Central memory CD4-positive, alpha-beta T cell (primary cell): ENCODE measurements at regions not wholly inside any gene's neighbourhood (a gene's known extent, or its start where the extent isn't known, plus 50 kb on each side); places are given as distances from the start of the nearest gene placed in this dataset.
"Not testable (repeated sequence)": the region's sequence is repeated elsewhere in the genome, so short reads cannot be mapped to it uniquely, and the experiment has no call there.

ENCODE experiments used
- DNase-seq: peaks from one replicate; pipeline ENCODE4 v3.0.0; 2022

DNA sequence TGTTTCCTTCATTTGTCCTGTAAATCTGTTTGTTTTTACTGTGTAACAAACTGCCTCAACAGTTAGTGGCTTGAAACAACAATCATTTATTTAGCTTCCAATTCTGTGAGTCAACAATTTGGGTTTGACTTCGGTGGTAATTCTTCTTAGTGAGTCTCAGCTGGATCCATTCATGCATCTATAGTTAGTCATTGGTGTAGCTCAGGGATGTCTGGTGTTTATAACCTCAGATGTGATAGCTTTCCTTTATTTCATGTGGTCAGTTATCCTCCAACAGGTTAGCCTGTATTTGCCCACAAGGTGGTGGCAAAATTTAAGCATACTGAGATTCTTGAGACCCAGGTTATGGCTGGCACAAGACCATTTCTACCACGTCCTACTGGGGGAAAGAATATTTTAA is 1267.2 kb downstream of the RAPGEF2 start:
- DNase-seq: no peak

- DNase-seq: no peak
These were observed 1268.6 kb downstream of the RAPGEF2 start for GRCh38 chr4:160371446-160371845.

DNA sequence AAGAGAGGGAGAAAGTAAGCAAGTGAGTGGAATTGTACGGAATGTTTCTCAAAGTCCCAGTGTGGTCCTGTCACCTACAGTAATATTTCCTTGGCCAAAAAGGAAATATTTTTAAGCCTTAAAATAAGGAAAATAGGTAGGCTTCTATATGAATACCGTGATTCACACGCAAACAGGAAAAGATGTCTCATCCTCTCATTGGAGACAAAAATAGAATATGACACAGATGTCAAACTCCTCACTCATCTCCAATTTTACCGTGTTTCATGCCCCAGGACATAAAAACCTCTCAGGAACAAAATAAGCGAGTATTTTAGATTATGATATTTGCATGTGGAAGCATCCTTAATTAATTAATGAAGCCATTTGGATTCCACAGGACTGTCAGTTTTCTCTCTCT is 1269.5 kb downstream of the RAPGEF2 start:
- no peak for DNase-seq

GRCh38 chr4:160373911-160374310 is 1271.0 kb downstream of the RAPGEF2 start:
- DNase-seq: no peak

GRCh38 chr4:160375772-160376452 is 1273.0 kb downstream of the RAPGEF2 start:
- no peak for DNase-seq

- DNase-seq: no peak
These were observed 1284.0 kb downstream of the RAPGEF2 start for GRCh38 chr4:160386846-160387245.

DNA sequence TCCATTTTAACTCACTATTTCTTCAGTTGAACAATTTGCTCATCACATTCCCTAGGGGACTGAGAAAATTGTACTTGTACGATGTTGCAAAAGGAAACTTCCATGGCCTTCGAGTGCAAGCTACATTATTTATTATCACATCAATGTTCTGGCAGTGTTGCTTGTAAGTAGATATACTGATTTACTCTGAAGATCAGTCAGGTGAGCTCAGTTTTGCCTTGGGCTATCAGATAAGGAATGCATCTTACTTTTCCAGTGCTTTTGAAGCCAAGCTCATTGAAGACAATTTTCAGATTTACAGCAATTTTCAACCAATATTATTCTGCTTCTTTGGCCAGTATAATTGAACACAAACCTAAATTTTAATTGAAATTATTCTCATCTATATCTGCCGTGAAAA is 1296.9 kb downstream of the RAPGEF2 start:
- no peak for DNase-seq

DNA sequence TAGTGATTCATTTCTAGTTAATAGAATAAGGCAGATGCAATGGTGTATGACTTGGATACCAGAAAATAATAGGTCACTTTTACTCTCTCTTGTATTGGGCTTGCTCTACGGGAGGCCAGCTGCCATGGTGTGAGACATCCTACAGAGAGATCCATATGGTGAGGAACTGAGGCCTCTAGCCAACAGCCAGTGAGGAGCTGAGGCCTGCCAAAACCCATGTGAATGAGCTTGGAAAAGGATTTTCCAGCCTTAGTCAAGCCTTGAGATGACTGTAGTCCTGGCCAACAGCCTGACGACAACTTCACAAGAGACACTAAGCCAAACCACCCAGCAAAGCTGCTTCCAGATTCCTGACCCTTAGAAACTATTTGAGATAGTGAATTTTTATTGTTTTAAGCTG is 1300.2 kb downstream of the RAPGEF2 start:
- DNase-seq: no peak

GRCh38 chr4:160406263-160406825 is 1303.5 kb downstream of the RAPGEF2 start:
- no peak for DNase-seq

DNA sequence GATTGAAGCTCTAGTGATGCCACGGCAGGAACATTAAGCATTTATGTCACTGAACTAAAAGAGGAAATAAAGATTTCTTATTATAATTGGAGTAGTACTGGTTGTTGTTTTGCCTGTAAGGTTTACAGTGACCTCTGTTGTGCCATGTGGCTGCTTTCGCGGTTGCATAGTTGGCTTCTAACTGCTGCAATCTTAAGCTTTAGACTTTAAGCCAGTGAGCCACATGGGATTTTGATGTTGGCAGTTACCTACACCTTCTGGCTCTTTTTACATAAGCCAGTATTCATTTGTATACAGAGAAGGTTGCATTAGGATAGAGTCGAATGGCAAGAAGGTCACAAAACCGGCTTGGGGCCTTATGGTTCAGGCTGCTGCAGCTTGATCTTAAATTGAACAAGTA is 1311.6 kb downstream of the RAPGEF2 start:
- no peak for DNase-seq

- DNase-seq: no peak
These were observed 1321.1 kb downstream of the RAPGEF2 start for GRCh38 chr4:160423879-160424451.

GRCh38 chr4:160426233-160426632 is 1323.4 kb downstream of the RAPGEF2 start:
- no peak for DNase-seq

- no peak for DNase-seq
These were observed 1348.0 kb downstream of the RAPGEF2 start for GRCh38 chr4:160450876-160451275.

DNA sequence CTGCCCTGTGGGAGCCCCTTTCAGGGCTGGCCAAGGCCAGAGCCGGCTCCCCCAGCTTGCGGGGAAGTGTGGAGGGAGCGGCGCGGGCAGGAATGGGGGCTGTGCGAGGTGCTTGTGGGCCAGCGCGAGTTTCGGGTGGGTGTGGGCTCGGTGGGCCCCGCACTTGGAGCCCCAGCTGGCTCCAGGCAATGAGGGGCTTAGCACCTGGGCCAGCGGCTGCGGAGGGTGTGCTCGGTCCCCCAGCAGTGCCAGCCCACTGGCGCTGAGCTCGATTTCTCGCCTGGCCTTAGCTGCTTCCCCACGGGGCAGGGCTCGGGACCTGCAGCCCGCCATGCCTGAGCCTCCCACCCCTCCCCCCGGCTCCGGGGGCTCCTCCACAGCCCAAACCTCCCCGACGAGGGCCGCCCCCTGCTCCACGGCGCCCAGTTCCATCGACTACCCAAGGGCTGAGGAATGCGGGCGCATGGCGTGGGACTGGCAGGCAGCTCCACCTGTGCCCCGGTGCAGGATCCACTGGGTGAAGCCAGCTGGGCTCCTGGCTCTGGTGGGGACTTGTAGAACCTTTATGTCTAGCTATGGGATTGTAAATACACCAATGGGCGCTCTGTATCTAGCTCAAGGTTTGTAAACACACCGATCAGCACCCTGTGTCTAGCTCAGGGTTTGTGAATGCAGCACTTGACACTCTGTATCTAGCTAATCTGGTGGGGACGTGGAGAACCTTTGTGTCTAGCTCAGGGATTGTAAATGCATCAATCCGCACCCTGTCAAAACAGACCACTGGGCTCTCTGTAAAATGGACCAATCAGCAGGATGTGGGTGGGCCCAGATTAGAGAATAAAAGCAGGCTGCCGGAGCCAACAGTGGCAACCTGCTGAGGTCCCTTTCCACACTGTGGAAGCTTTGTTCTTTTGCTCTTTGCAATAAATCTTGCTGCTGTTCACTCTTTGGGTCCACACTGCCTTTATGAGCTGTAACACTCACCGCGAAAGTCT is 1379.1 kb downstream of the RAPGEF2 start:
- DNase-seq: not testable (repeated sequence)

DNA sequence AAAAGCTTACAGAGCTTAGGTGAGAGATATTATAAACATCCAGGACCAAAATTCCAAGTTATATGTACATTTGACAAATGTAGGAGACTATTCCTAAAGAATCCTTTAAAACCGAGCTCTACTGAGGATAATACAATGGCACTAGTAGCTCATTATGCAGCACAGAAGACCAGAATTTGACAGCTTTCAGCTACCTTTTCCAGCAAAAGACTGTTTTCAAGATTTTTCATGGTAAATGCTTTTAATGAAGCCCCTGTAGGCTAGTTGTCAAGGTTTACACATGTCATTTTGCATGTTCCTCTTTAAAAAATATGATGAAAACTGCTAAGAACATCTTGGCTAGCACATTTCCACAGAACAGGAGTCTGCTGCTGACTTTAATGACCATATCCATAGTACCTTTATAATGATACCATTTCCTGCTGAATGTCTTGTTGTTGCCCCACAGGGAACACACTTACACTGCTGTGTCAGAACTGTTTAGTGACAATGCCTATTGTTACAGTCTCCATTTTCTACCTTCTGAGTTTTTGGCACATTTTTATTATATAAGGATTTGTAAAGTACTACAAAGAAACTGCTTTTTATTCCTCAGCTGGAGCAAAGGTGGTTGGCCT is 1382.3 kb downstream of the RAPGEF2 start:
- no peak for DNase-seq

GRCh38 chr4:160492181-160492580 is 1389.3 kb downstream of the RAPGEF2 start:
- no peak for DNase-seq

DNA sequence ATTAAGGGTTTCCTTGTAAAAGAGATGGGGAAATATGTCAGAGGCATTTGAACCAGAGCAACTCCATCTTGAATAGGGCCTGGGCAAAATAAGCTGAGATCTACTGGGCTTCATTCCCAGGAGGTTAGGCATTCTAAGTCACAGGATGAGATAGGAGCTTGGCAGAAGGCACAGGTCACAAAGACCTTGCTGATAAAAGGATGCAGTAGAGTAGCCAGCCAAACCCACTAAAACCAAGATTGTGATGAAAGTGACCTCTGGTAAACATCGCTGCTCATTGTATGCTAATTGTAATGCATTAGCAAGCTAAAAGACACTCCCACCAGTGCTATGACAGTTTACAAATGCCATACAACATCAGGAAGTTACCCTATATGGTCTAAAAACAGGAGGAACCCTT is 1390.3 kb downstream of the RAPGEF2 start:
- DNase-seq: no peak

- DNase-seq: no peak
These were observed 1392.5 kb downstream of the RAPGEF2 start for GRCh38 chr4:160495356-160495755.

GRCh38 chr4:160498211-160498610 is 1395.3 kb downstream of the RAPGEF2 start:
- no peak for DNase-seq

- DNase-seq: no peak
These were observed 1402.8 kb downstream of the RAPGEF2 start for GRCh38 chr4:160505724-160506123.

- no peak for DNase-seq
These were observed 1408.0 kb downstream of the RAPGEF2 start for GRCh38 chr4:160510928-160511327.

DNA sequence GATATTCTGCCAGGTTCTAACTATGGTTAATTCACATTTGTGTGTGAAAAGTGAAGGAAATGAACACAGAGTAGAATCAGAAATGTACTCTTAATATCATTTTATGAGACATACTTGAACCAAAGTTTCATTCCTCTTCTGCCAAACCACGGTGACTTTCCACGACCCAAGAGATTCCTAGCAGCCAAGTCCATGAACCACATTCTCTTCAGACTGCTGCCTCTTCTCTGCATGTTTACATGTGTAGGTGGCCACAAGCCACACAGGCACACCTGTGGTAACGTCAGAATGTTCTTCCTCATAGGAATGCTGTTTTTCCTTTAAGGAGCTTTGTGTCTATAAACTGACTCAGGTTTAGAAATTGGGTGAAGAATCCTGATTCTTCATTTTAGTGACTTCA is 1411.2 kb downstream of the RAPGEF2 start:
- DNase-seq: no peak

GRCh38 chr4:160523231-160523630 is 1420.4 kb downstream of the RAPGEF2 start:
- no peak for DNase-seq
